HepG2 (cell line): ENCODE measurements at regions not wholly inside any gene's neighbourhood (a gene's known extent, or its start where the extent isn't known, plus 50 kb on each side); places are given as distances from the start of the nearest gene placed in this dataset.

Experiments
- ATAC-seq: fragments of 200-7000 bp; cut with Tn5 transposase; 3 replicates; pipeline ENCODE4 v1.9.1; 2020; ENCODE audit warnings: mild to moderate bottlenecking, moderate library complexity
- BruUV-seq: library from RNA; stranded (reverse); fragments of 400-500 nt; replicated peaks from 2 replicates; lab custom pipeline; 2021; lab: Mats Ljungman, UMichigan
- CTCF ChIA-PET: fragments of 300-600 bp; formaldehyde crosslinking; extraction: SDS; loops from one replicate; lab custom pipeline; 2021; ENCODE audit warnings: low total read pairs, inconsistent platforms, low intra/inter-chr PET ratio; lab: Yijun Ruan, JAX
- POLR2A ChIA-PET: fragments of 350-600 bp; sonication (Branson Sonifier 250); formaldehyde crosslinking; loops from one replicate; lab custom pipeline; 2020; ENCODE audit warnings: antibody characterized with exemption, inconsistent platforms; lab: Yijun Ruan, JAX
- DNase-seq: peaks from one replicate; pipeline ENCODE4 v3.0.0-alpha.2; 2015; ENCODE audit warnings: low spot score
- FAIRE-seq: peaks from 3 replicates; lab custom pipeline; 2011; peaks lifted over from hg19 to GRCh38; lab: Jason Lieb, UNC
- H2AFZ ChIP-seq: one replicate; pipeline ENCODE4 v1.6.1; 2011; ENCODE audit warnings: low read length, inconsistent platforms
- H3K27ac ChIP-seq: fragments of 300-600 bp; 3 replicates; pipeline ENCODE4 v1.8.0; 2011; ENCODE audit warnings: mixed run types, mild to moderate bottlenecking, mixed read lengths, low read length, inconsistent platforms; ENCODE audit not compliant: insufficient read depth; ENCODE audit errors: extremely low read length
- H3K27me3 ChIP-seq, 2 experiments: fragments of 200-600 bp in 1 of 2; 2 replicates in 1 of 2; 3 replicates in 1 of 2; pipeline versions ENCODE4 v1.6.0 to v1.8.0; 2011; ENCODE audit warnings: low read length in 2 of 2, mild to moderate bottlenecking in 2 of 2, moderate library complexity in 2 of 2, inconsistent platforms in 1 of 2; ENCODE audit not compliant: insufficient read depth in 2 of 2, control insufficient read depth in 1 of 2
- H3K36me3 ChIP-seq, 2 experiments: fragments of 200-600 bp in 1 of 2; replicated peaks in 1 of 2; 2 replicates in 1 of 2; 3 replicates in 1 of 2; pipeline versions ENCODE4 v1.5.1 to v1.8.0; 2011; ENCODE audit warnings: low read length in 2 of 2, inconsistent platforms in 1 of 2; ENCODE audit not compliant: insufficient read depth in 2 of 2, control insufficient read depth in 1 of 2
- H3K4me1 ChIP-seq: 2 replicates; pipeline ENCODE4 v1.5.1; 2012; ENCODE audit warnings: low read length, inconsistent platforms; ENCODE audit not compliant: insufficient read depth
- H3K4me2 ChIP-seq: 2 replicates; pipeline ENCODE4 v1.6.0; 2011; ENCODE audit warnings: low read depth, low read length, inconsistent platforms
- H3K4me3 ChIP-seq, 3 experiments: fragments of 200-600 bp in 1 of 3; sonication (generic), shearing (Covaris generic) in 1 of 3; replicated peaks in 1 of 3; 2 replicates each; pipeline ENCODE4 v1.5.1; 2011 to 2016; ENCODE audit warnings: low read length in 3 of 3, inconsistent platforms in 2 of 3, low read depth in 2 of 3, mild to moderate bottlenecking in 2 of 3, control low read depth in 1 of 3, mixed read lengths in 1 of 3; ENCODE audit not compliant: insufficient read depth in 1 of 3
- H3K79me2 ChIP-seq: one replicate; pipeline ENCODE4 v1.6.1; 2011; ENCODE audit warnings: low read length, inconsistent platforms; ENCODE audit not compliant: insufficient read depth
- H3K9ac ChIP-seq: 2 replicates; pipeline ENCODE4 v1.6.0; 2011; ENCODE audit warnings: mild to moderate bottlenecking, low read depth, low read length, inconsistent platforms; ENCODE audit not compliant: insufficient read depth
- H3K9me3 ChIP-seq: 2 replicates; pipeline ENCODE4 v1.5.1; 2012; ENCODE audit warnings: mild to moderate bottlenecking, low read length
- H4K20me1 ChIP-seq: 2 replicates; pipeline ENCODE4 v1.6.0; 2011; ENCODE audit warnings: inconsistent platforms, mild to moderate bottlenecking, low read length, moderate library complexity; ENCODE audit not compliant: insufficient read depth
- KLF12 ChIP-seq: sonication (generic); formaldehyde crosslinking; IDR thresholded peaks from 2 replicates; pipeline ENCODE4 v1.4.0; 2020; ENCODE audit warnings: missing genetic modification reagents, borderline replicate concordance
- KLF16 ChIP-seq, 2 experiments: sonication (generic) in 1 of 2; formaldehyde crosslinking in 1 of 2; IDR thresholded peaks; 2 replicates each; pipeline versions ENCODE4 v1.6.1 to v1.8.0; 2016 to 2023; ENCODE audit warnings: missing genetic modification reagents in 2 of 2, missing compliant biosample characterization in 1 of 2
- MED8 ChIP-seq: sonication (generic); formaldehyde crosslinking; IDR thresholded peaks from 2 replicates; pipeline ENCODE4 v1.8.1; 2023; ENCODE audit warnings: mild to moderate bottlenecking, missing genetic modification reagents; ENCODE audit not compliant: insufficient replicate concordance
- PITX1 ChIP-seq: sonication (generic); formaldehyde crosslinking; IDR thresholded peaks from 2 replicates; pipeline ENCODE4 v1.5.1; 2020; ENCODE audit warnings: mild to moderate bottlenecking, missing genetic modification reagents
- POLR2A ChIP-seq, 2 experiments: IDR thresholded peaks; 2 replicates each; pipeline ENCODE4 v1.6.1; 2011; ENCODE audit warnings: low read depth in 2 of 2, low read length in 2 of 2, mild to moderate bottlenecking in 1 of 2, moderate library complexity in 1 of 2; ENCODE audit not compliant: insufficient read depth in 1 of 2
- RAD21 ChIP-seq: fragments of 450-650 bp; formaldehyde crosslinking; IDR thresholded peaks from 2 replicates; pipeline ENCODE4 v1.5.0; 2020; ENCODE audit warnings: mild to moderate bottlenecking
- RXRB ChIP-seq: IDR thresholded peaks from 2 replicates; pipeline ENCODE4 v1.6.1; 2016; ENCODE audit warnings: borderline replicate concordance, missing genetic modification reagents, missing compliant biosample characterization
- SPEN ChIP-seq: sonication (generic); formaldehyde crosslinking; IDR thresholded peaks from 2 replicates; pipeline ENCODE4 v1.5.1; 2020; ENCODE audit warnings: low read depth, mild to moderate bottlenecking, missing genetic modification reagents
- TAF1 ChIP-seq: sonication (generic); formaldehyde crosslinking; IDR thresholded peaks from 2 replicates; pipeline ENCODE4 v1.4.0; 2020; ENCODE audit warnings: missing genetic modification reagents
- ZBTB38 ChIP-seq: sonication (generic); formaldehyde crosslinking; IDR thresholded peaks from 2 replicates; pipeline ENCODE4 v1.5.1; 2020; ENCODE audit warnings: mild to moderate bottlenecking, missing genetic modification reagents
- ZBTB43 ChIP-seq: sonication (generic); formaldehyde crosslinking; conservative IDR thresholded peaks from 2 replicates; pipeline ENCODE4 v1.4.0; 2020; ENCODE audit warnings: missing genetic modification reagents
- ZNF317 ChIP-seq: sonication (generic); formaldehyde crosslinking; IDR thresholded peaks from 2 replicates; pipeline ENCODE4 v1.5.0; 2020; ENCODE audit warnings: mild to moderate bottlenecking, missing genetic modification reagents
- ZNF556 ChIP-seq: sonication (generic); formaldehyde crosslinking; IDR thresholded peaks from 2 replicates; pipeline ENCODE4 v1.4.0; 2020; ENCODE audit warnings: mild to moderate bottlenecking, missing genetic modification reagents, borderline replicate concordance
- ZNF563 ChIP-seq: sonication (generic); formaldehyde crosslinking; IDR thresholded peaks from 2 replicates; pipeline ENCODE4 v1.8.0; 2022; ENCODE audit warnings: mild to moderate bottlenecking, moderate library complexity, missing genetic modification reagents
- ZNF850 ChIP-seq: sonication (generic); formaldehyde crosslinking; conservative IDR thresholded peaks from 2 replicates; pipeline ENCODE4 v1.9.0; 2021; ENCODE audit warnings: mild to moderate bottlenecking, missing genetic modification reagents
- WGBS: methylation state at CpG from one replicate; pipeline ENCODE4 v1.1.6; 2017; ENCODE audit warnings: low lambda C conversion rate; 5-methylcytosine and 5-hydroxymethylcytosine counted together
- in situ Hi-C: cut with HindIII; loops from 2 replicates; pipeline ENCODE4 v1.10.0; 2017; ENCODE audit warnings: low pct_unique_long_range_greater_than_20kb; ENCODE audit not compliant: extremely low pct_ligation_motif_present
- intact Hi-C: fragments of 100-400 bp; cut with micrococcal nuclease; formaldehyde crosslinking; loops from one replicate; pipeline ENCODE4 v1.10.0; 2022; ENCODE audit not compliant: unreplicated experiment

GRCh38 chr3:81432456-81432855 is 329.0 kb downstream of the GBE1 start:
- no peaks in the 10 kb centered on the region for H3K27me3 ChIP-seq
- no peaks in the 10 kb centered on the region for H3K4me1 ChIP-seq
- no TSS peak for BruUV-seq
- no peak overlapping the region for H3K4me3 ChIP-seq
- H3K27ac ChIP-seq = no peak overlapping the region
- no peaks in the 10 kb centered on the region for H3K36me3 ChIP-seq
- ChIA-PET POLR2A (no interaction called here), CTCF (no interaction called here)
- DNase-seq (no peak), ATAC-seq (no peak), FAIRE-seq (no peak)
- WGBS = 39% methylated on average over 2 of the region's 2 CpGs
- H3K79me2 ChIP-seq = no peaks in the 10 kb centered on the region
- H2AFZ ChIP-seq = no peak overlapping the region
- H3K4me2 ChIP-seq = no peak overlapping the region
- H3K9me3 ChIP-seq = no peaks in the 10 kb centered on the region
- in situ Hi-C loops = no loop called here
- no peaks in the 10 kb centered on the region for H4K20me1 ChIP-seq
- H3K9ac ChIP-seq = no peak overlapping the region
- intact Hi-C loops = no loop called here
- TF ChIP-seq MED8 (CRISPR knock-in tag) (no peak), RAD21 (CRISPR knock-in tag) (no peak), ZNF317 (CRISPR knock-in tag) (no peak)

- POLR2A ChIA-PET = no interaction called here
- intact Hi-C loops (no loop called here), in situ Hi-C loops (no loop called here)
- Histone ChIP-seq H2AFZ (no peak overlapping the region), H3K79me2 (no peaks in the 10 kb centered on the region), H3K36me3 (no peaks in the 10 kb centered on the region), H3K27me3 (no peaks in the 10 kb centered on the region), H3K4me3 (no peak overlapping the region), H4K20me1 (no peaks in the 10 kb centered on the region), H3K4me1 (no peaks in the 10 kb centered on the region), H3K4me2 (no peak overlapping the region), H3K27ac (no peak overlapping the region), H3K9ac (no peak overlapping the region), H3K9me3 (no peaks in the 10 kb centered on the region)
- 35% methylated on average over 6 of the region's 6 CpGs for WGBS
- CTCF ChIA-PET = no interaction called here
- BruUV-seq = no TSS peak
- DNase-seq (no peak), FAIRE-seq (no peak), ATAC-seq (no peak)
- TF ChIP-seq ZNF556 (no peak), RXRB (CRISPR knock-in tag) (no peak), ZBTB38 (CRISPR knock-in tag) (no peak), SPEN (CRISPR knock-in tag) (no peak), ZBTB43 (CRISPR knock-in tag) (no peak), KLF12 (CRISPR knock-in tag) (no peak), KLF16 (CRISPR knock-in tag; IDR thresholded peaks at IDR 0.05) (no peak), ZNF563 (CRISPR knock-in tag) (no peak), POLR2A (IDR thresholded peaks at IDR 0.05; ENCODE audit: insufficient read depth in 1 of 2, low read depth in 2 of 2, low read length in 2 of 2) (no peak), ZNF850 (CRISPR knock-in tag) (no peak), PITX1 (CRISPR knock-in tag) (no peak), TAF1 (CRISPR knock-in tag) (no peak)
Observed at GRCh38 chr3:81426826-81427577, 334.4 kb downstream of the GBE1 start.
